ENCODE measurements at regions not wholly inside any gene's neighbourhood (a gene's known extent, or its start where the extent isn't known, plus 50 kb on each side); places are given as distances from the start of the nearest gene placed in this dataset.

GRCh38 chr16:5314377-5314776 lies 216.8 kb upstream of the EEF2KMT start (continued):
- no peak for TF ChIP-seq REST (IDR thresholded peaks at IDR 0.05; ENCODE audit: unreplicated experiment)
- no peak for TF ChIP-seq CTCF (conservative IDR thresholded peaks at IDR 0.05; ENCODE audit: low read depth in 2 of 2)
- TF ChIP-seq STAT1 (IDR thresholded peaks at IDR 0.05; ENCODE audit: unreplicated experiment) = no peak
- no peak for TF ChIP-seq JUNB (IDR thresholded peaks at IDR 0.05; ENCODE audit: unreplicated experiment)

- DNase-seq (ENCODE audit: low spot score) (no peak), ATAC-seq (no peak)
- no peak overlapping the region for H3K27ac ChIP-seq (ENCODE audit: low read depth)
- Mint-ChIP-seq H3K27me3 (ENCODE audit: insufficient read depth, low read depth, poor library complexity) (peaks cover 2% of the 10 kb centered on the region), H3K4me3 (no peak overlapping the region), H3K9me3 (no peaks in the 10 kb centered on the region; the same call in 2 of the 3 replicates), H3K36me3 (ENCODE audit: low read depth) (no peaks in the 10 kb centered on the region), H3K4me1 (no peaks in the 10 kb centered on the region; the same call in 2 of the 3 replicates), H3K27ac (no peak overlapping the region)
- H3K4me1 ChIP-seq (ENCODE audit: insufficient read depth) = no peaks in the 10 kb centered on the region
- H2AFZ ChIP-seq = no peak overlapping the region
- H3K36me3 ChIP-seq (ENCODE audit: insufficient read depth) = no peaks in the 10 kb centered on the region
- no peaks in the 10 kb centered on the region for H3K27me3 ChIP-seq (ENCODE audit: insufficient read depth)
- H4K20me1 ChIP-seq (replicated peaks; ENCODE audit: insufficient read depth) = no peaks in the 10 kb centered on the region
- H3K4me3 ChIP-seq = no peak overlapping the region
- no peaks in the 10 kb centered on the region for H3F3A ChIP-seq (replicated peaks; ENCODE audit: low read depth)
- 0 out of 2 replicates have a peak, but pooled peaks cover 2% of the 10 kb centered on the region for H3K79me2 ChIP-seq (replicated peaks; ENCODE audit: insufficient read depth)
- H3K9me2 ChIP-seq (ENCODE audit: insufficient read depth) = no peaks in the 10 kb centered on the region
- no peak overlapping the region for H3K4me2 ChIP-seq
- no peak for TF ChIP-seq NANOG (IDR thresholded peaks at IDR 0.05; ENCODE audit: borderline replicate concordance)
- TF ChIP-seq STAT1 (IDR thresholded peaks at IDR 0.05; ENCODE audit: unreplicated experiment) = no peak
- TF ChIP-seq POLR2AphosphoS5 (IDR thresholded peaks at IDR 0.05; ENCODE audit: low read depth) = no peak
- TF ChIP-seq ZNF331 (CRISPR knock-in tag; IDR thresholded peaks at IDR 0.05; ENCODE audit: low read depth) = no peak
- no peak for TF ChIP-seq CTCF (conservative IDR thresholded peaks at IDR 0.05; ENCODE audit: low read depth in 2 of 2)
- TF ChIP-seq ETS1 (IDR thresholded peaks at IDR 0.05) = no peak
- no peak for TF ChIP-seq EZH2 (IDR thresholded peaks at IDR 0.05; ENCODE audit: low read depth, unreplicated experiment)
Measured at GRCh38 chr16:5309946-5310611, 212.5 kb upstream of the EEF2KMT start.
